HCT116 (cell line): ENCODE measurements at regions not wholly inside any gene's neighbourhood (a gene's known extent, or its start where the extent isn't known, plus 50 kb on each side); places are given as distances from the start of the nearest gene placed in this dataset.

ENCODE experiments used
- ELF1 ChIP-seq: IDR thresholded peaks from 2 replicates; pipeline ENCODE4 v1.6.1; 2012; ENCODE audit warnings: low read depth, borderline replicate concordance
- EZH2 ChIP-seq: fragments of 200-600 bp; sonication (generic); IDR thresholded peaks from 2 replicates; pipeline ENCODE4 v1.6.1; 2017; ENCODE audit warnings: antibody characterized with exemption, mixed run types
- EZH2phosphoT487 ChIP-seq: fragments of 200-600 bp; IDR thresholded peaks from 2 replicates; pipeline ENCODE4 v1.6.1; 2018; ENCODE audit warnings: antibody characterized with exemption, borderline replicate concordance
- FOSL1 ChIP-seq: IDR thresholded peaks from 2 replicates; pipeline ENCODE4 v1.6.1; 2012; ENCODE audit warnings: low read depth
- JUND ChIP-seq: IDR thresholded peaks from 2 replicates; pipeline ENCODE4 v1.6.1; 2012
- POLR2A ChIP-seq: IDR thresholded peaks from 2 replicates; pipeline ENCODE4 v1.7.0; 2011; ENCODE audit warnings: borderline replicate concordance; ENCODE audit not compliant: insufficient read depth, insufficient read length; ENCODE audit errors: extremely low read depth
- POLR2AphosphoS5 ChIP-seq: IDR thresholded peaks from 2 replicates; pipeline ENCODE4 v1.6.1; 2011; ENCODE audit warnings: mild to moderate bottlenecking, low read depth, low read length, moderate library complexity
- SIN3A ChIP-seq: IDR thresholded peaks from 2 replicates; pipeline ENCODE4 v1.6.1; 2012; ENCODE audit warnings: low read depth
- SP1 ChIP-seq: IDR thresholded peaks from 2 replicates; pipeline ENCODE4 v1.6.1; 2012; ENCODE audit warnings: low read depth
- ZNF274 ChIP-seq: fragments of 200-500 bp; sonication (Bioruptor generic); IDR thresholded peaks from 2 replicates; pipeline ENCODE4 v1.6.1; 2014; ENCODE audit warnings: mild to moderate bottlenecking, low read depth, low read length, inconsistent platforms
- TF ChIP-seq, protein P1 (sequence below), 3 experiments: fragments of 200-600 bp in 1 of 3; sonication (generic) in 1 of 3; IDR thresholded peaks in 2 of 3; conservative IDR thresholded peaks in 1 of 3; 2 replicates each; pipeline ENCODE4 v1.5.1; 2012 to 2017; ENCODE audit warnings: low read depth in 2 of 3, low read length in 2 of 3, antibody characterized with exemption in 1 of 3, borderline replicate concordance in 1 of 3, control low read depth in 1 of 3, mild to moderate bottlenecking in 1 of 3, mixed read lengths in 1 of 3, mixed run types in 1 of 3, moderate library complexity in 1 of 3; ENCODE audit not compliant: insufficient read depth in 1 of 3
- TF ChIP-seq, protein P2 (sequence below): IDR thresholded peaks from 2 replicates; pipeline ENCODE4 v1.6.1; 2012; ENCODE audit warnings: low read depth
- TF ChIP-seq, protein P3 (sequence below): IDR thresholded peaks from 2 replicates; pipeline ENCODE4 v1.6.1; 2012
- TF ChIP-seq, protein P4 (sequence below): IDR thresholded peaks from 2 replicates; pipeline ENCODE4 v1.6.1; 2012

DNA sequence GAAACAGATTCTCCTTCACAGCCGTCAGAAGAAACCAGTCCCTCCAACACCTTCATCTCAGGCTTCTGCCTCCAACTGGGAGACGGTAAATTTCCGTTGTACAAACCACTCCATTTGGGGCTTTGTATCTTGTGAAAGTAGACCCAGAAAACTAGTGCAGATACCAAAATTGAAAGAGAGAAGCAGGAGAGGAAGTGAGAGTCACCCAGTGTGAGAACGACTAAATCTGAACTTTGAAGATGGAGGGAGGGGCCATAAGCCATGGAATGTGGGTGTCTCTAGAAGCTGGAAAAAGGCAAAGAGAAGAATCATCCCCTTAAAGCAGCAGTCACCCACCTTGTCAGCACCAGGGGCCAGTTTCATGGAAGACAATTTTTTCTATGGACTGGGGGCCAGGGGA lies 88.3 kb upstream of the LRATD1 start:
- TF ChIP-seq SP1 (no peak), FOSL1 (no peak), POLR2A (no peak), ELF1 (no peak), EZH2phosphoT487 (no peak), JUND (no peak), POLR2AphosphoS5 (no peak), ZNF274 (no peak), EZH2 (no peak), SIN3A (no peak)
- TF ChIP-seq, protein P1, sequence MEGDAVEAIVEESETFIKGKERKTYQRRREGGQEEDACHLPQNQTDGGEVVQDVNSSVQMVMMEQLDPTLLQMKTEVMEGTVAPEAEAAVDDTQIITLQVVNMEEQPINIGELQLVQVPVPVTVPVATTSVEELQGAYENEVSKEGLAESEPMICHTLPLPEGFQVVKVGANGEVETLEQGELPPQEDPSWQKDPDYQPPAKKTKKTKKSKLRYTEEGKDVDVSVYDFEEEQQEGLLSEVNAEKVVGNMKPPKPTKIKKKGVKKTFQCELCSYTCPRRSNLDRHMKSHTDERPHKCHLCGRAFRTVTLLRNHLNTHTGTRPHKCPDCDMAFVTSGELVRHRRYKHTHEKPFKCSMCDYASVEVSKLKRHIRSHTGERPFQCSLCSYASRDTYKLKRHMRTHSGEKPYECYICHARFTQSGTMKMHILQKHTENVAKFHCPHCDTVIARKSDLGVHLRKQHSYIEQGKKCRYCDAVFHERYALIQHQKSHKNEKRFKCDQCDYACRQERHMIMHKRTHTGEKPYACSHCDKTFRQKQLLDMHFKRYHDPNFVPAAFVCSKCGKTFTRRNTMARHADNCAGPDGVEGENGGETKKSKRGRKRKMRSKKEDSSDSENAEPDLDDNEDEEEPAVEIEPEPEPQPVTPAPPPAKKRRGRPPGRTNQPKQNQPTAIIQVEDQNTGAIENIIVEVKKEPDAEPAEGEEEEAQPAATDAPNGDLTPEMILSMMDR (IDR thresholded peaks at IDR 0.05 in 2 of 3, conservative IDR thresholded peaks at IDR 0.05 in 1 of 3; ENCODE audit: borderline replicate concordance in 1 of 3, insufficient read depth in 1 of 3, low read depth in 2 of 3, low read length in 2 of 3) = no peak
- TF ChIP-seq, protein P2, sequence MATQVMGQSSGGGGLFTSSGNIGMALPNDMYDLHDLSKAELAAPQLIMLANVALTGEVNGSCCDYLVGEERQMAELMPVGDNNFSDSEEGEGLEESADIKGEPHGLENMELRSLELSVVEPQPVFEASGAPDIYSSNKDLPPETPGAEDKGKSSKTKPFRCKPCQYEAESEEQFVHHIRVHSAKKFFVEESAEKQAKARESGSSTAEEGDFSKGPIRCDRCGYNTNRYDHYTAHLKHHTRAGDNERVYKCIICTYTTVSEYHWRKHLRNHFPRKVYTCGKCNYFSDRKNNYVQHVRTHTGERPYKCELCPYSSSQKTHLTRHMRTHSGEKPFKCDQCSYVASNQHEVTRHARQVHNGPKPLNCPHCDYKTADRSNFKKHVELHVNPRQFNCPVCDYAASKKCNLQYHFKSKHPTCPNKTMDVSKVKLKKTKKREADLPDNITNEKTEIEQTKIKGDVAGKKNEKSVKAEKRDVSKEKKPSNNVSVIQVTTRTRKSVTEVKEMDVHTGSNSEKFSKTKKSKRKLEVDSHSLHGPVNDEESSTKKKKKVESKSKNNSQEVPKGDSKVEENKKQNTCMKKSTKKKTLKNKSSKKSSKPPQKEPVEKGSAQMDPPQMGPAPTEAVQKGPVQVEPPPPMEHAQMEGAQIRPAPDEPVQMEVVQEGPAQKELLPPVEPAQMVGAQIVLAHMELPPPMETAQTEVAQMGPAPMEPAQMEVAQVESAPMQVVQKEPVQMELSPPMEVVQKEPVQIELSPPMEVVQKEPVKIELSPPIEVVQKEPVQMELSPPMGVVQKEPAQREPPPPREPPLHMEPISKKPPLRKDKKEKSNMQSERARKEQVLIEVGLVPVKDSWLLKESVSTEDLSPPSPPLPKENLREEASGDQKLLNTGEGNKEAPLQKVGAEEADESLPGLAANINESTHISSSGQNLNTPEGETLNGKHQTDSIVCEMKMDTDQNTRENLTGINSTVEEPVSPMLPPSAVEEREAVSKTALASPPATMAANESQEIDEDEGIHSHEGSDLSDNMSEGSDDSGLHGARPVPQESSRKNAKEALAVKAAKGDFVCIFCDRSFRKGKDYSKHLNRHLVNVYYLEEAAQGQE = no peak
- TF ChIP-seq, protein P3, sequence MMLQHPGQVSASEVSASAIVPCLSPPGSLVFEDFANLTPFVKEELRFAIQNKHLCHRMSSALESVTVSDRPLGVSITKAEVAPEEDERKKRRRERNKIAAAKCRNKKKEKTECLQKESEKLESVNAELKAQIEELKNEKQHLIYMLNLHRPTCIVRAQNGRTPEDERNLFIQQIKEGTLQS = no peak
- TF ChIP-seq, protein P4, sequence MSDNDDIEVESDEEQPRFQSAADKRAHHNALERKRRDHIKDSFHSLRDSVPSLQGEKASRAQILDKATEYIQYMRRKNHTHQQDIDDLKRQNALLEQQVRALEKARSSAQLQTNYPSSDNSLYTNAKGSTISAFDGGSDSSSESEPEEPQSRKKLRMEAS = no peak
